Caco-2 (cell line): ENCODE measurements at regions not wholly inside any gene's neighbourhood (a gene's known extent, or its start where the extent isn't known, plus 50 kb on each side); places are given as distances from the start of the nearest gene placed in this dataset.

Experiments used
- BruUV-seq: library from RNA; stranded (reverse); fragments of 400-500 nt; replicated peaks from 2 replicates; lab custom pipeline; 2021; lab: Mats Ljungman, UMichigan
- CTCF ChIA-PET: fragments of 300-600 bp; sonication (Branson Sonifier 250); formaldehyde crosslinking; loops from one replicate; lab custom pipeline; 2022; ENCODE audit warnings: antibody characterized with exemption; lab: Charles Lee
- POLR2A ChIA-PET: fragments of 300-600 bp; sonication (Branson Sonifier 250); formaldehyde crosslinking; loops from one replicate; lab custom pipeline; 2022; ENCODE audit warnings: antibody characterized with exemption; lab: Charles Lee
- DNase-seq, 2 experiments: peaks; one replicate each; pipeline versions ENCODE4 v3.0.0 to v3.0.0-alpha.2; 2020 to 2022
- H3K27me3 ChIP-seq: replicated peaks from 2 replicates; pipeline ENCODE4 v1.6.0; 2011; ENCODE audit warnings: low read length; ENCODE audit not compliant: control insufficient read depth, insufficient read depth
- H3K36me3 ChIP-seq: 2 replicates; pipeline ENCODE4 v1.5.1; 2011; ENCODE audit warnings: low read length; ENCODE audit not compliant: control insufficient read depth, insufficient read depth
- H3K4me1 ChIP-seq: fragments of 250-450 bp; sonication (Bioruptor Pico); 2 replicates; pipeline ENCODE4 v1.5.1; 2020; ENCODE audit warnings: mild to moderate bottlenecking
- H3K4me3 ChIP-seq: 2 replicates; pipeline ENCODE4 v1.5.1; 2011; ENCODE audit warnings: low read depth, mild to moderate bottlenecking, control low read depth, low read length
- H3K9me3 ChIP-seq: fragments of 250-450 bp; sonication (Bioruptor Pico); 2 replicates; pipeline ENCODE4 v1.5.1; 2020; ENCODE audit warnings: mild to moderate bottlenecking, moderate library complexity
- H3K27ac Mint-ChIP-seq: one replicate; pipeline ENCODE4 v1.8.0; 2022; ENCODE audit warnings: mixed read lengths; ENCODE audit not compliant: unreplicated experiment
- H3K27me3 Mint-ChIP-seq: one replicate; pipeline ENCODE4 v1.8.0; 2022; ENCODE audit warnings: mixed read lengths; ENCODE audit not compliant: insufficient read depth, unreplicated experiment
- H3K36me3 Mint-ChIP-seq: one replicate; pipeline ENCODE4 v1.8.0; 2022; ENCODE audit warnings: mild to moderate bottlenecking, mixed read lengths; ENCODE audit not compliant: insufficient read depth, unreplicated experiment
- H3K4me1 Mint-ChIP-seq: one replicate; pipeline ENCODE4 v1.8.0; 2022; ENCODE audit warnings: low read depth, mixed read lengths; ENCODE audit not compliant: unreplicated experiment
- H3K4me3 Mint-ChIP-seq: one replicate; pipeline ENCODE4 v1.8.0; 2022; ENCODE audit warnings: mild to moderate bottlenecking, moderate library complexity, mixed read lengths; ENCODE audit not compliant: unreplicated experiment
- H3K9me3 Mint-ChIP-seq: one replicate; pipeline ENCODE4 v1.8.0; 2022; ENCODE audit warnings: mixed read lengths; ENCODE audit not compliant: unreplicated experiment
- intact Hi-C: fragments of 100-400 bp; cut with micrococcal nuclease; formaldehyde crosslinking; loops from one replicate; pipeline ENCODE4 v1.10.0; 2022; ENCODE audit not compliant: unreplicated experiment
- TF ChIP-seq, protein P1 (sequence below), 2 experiments: fragments of 200-600 bp in 1 of 2; IDR thresholded peaks; 1 replicate in 1 of 2; 2 replicates in 1 of 2; pipeline versions ENCODE4 v1.5.1 to v1.8.0; 2011 to 2022; ENCODE audit warnings: antibody characterized with exemption in 1 of 2, control low read depth in 1 of 2, inconsistent platforms in 1 of 2, low read depth in 1 of 2, low read length in 1 of 2, mild to moderate bottlenecking in 1 of 2, moderate library complexity in 1 of 2; ENCODE audit not compliant: insufficient read depth in 1 of 2, severe bottlenecking in 1 of 2, unreplicated experiment in 1 of 2

DNA sequence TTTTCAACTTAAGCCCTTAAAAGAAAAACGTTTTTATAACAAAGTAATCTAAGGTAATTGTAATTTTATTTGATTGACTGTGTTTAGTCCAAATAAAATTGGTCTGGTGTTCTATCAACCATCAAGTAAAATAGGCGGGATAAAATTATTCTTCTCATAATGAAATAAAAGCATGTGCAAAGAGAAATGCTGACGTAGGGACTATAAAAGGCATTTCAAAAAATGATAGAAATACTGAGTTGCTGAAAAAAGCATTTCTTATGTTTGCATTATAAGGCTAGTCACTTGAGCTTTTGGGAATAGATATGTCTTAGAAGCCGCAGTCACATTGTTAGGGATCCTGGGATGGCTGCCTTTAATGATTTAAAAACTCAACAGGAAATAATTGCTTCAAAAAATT is 608.0 kb upstream of the JAG1 start:
- intact Hi-C loops = no loop called here
- Mint-ChIP-seq H3K36me3 (no peaks in the 10 kb centered on the region), H3K9me3 (peaks cover 10% of the 10 kb centered on the region), H3K27ac (no peak overlapping the region), H3K27me3 (peaks cover 2% of the 10 kb centered on the region), H3K4me3 (no peak overlapping the region), H3K4me1 (no peaks in the 10 kb centered on the region)
- CTCF ChIA-PET = no interaction called here
- no peak for DNase-seq
- no TSS peak for BruUV-seq
- H3K4me3 ChIP-seq = no peak overlapping the region
- H3K36me3 ChIP-seq = no peaks in the 10 kb centered on the region
- H3K9me3 ChIP-seq = no peaks in the 10 kb centered on the region
- H3K27me3 ChIP-seq = no peaks in the 10 kb centered on the region
- POLR2A ChIA-PET = no interaction called here
- TF ChIP-seq, protein P1, sequence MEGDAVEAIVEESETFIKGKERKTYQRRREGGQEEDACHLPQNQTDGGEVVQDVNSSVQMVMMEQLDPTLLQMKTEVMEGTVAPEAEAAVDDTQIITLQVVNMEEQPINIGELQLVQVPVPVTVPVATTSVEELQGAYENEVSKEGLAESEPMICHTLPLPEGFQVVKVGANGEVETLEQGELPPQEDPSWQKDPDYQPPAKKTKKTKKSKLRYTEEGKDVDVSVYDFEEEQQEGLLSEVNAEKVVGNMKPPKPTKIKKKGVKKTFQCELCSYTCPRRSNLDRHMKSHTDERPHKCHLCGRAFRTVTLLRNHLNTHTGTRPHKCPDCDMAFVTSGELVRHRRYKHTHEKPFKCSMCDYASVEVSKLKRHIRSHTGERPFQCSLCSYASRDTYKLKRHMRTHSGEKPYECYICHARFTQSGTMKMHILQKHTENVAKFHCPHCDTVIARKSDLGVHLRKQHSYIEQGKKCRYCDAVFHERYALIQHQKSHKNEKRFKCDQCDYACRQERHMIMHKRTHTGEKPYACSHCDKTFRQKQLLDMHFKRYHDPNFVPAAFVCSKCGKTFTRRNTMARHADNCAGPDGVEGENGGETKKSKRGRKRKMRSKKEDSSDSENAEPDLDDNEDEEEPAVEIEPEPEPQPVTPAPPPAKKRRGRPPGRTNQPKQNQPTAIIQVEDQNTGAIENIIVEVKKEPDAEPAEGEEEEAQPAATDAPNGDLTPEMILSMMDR (IDR thresholded peaks at IDR 0.05; ENCODE audit: insufficient read depth in 1 of 2, low read depth in 1 of 2, low read length in 1 of 2, severe bottlenecking in 1 of 2, unreplicated experiment in 1 of 2) = no peak
- no peaks in the 10 kb centered on the region for H3K4me1 ChIP-seq

DNA sequence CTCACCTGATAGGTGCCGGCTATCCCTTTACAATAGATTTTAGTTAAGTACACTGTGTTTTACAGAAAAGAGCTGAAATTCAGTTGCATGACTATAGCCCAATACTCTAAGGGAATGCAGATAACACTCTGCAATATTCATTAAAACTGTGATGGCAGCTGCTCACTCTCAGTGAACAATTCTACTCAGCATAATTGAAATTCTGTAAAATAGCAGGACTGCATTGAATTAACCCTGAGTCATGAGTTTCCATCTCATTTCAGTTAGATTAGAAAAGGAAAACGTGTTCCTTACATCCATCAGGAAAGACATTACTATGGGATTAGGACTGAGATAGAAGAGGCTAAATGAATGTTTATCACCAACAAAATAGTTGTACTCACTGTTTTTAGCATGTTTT is 613.3 kb upstream of the JAG1 start:
- no peak for DNase-seq
- intact Hi-C loops = no loop called here
- Mint-ChIP-seq H3K4me3 (no peak overlapping the region), H3K9me3 (no peaks in the 10 kb centered on the region), H3K27me3 (peaks cover 2% of the 10 kb centered on the region), H3K36me3 (no peaks in the 10 kb centered on the region), H3K4me1 (no peaks in the 10 kb centered on the region), H3K27ac (no peak overlapping the region)
- no peaks in the 10 kb centered on the region for H3K4me1 ChIP-seq
- H3K27me3 ChIP-seq = no peaks in the 10 kb centered on the region
- ChIA-PET POLR2A (no interaction called here), CTCF (no interaction called here)
- no peaks in the 10 kb centered on the region for H3K36me3 ChIP-seq
- H3K4me3 ChIP-seq = no peak overlapping the region
- H3K9me3 ChIP-seq = no peaks in the 10 kb centered on the region
- no TSS peak for BruUV-seq
- TF ChIP-seq, protein P1 (IDR thresholded peaks at IDR 0.05; ENCODE audit: insufficient read depth in 1 of 2, low read depth in 1 of 2, low read length in 1 of 2, severe bottlenecking in 1 of 2, unreplicated experiment in 1 of 2) = no peak

DNA sequence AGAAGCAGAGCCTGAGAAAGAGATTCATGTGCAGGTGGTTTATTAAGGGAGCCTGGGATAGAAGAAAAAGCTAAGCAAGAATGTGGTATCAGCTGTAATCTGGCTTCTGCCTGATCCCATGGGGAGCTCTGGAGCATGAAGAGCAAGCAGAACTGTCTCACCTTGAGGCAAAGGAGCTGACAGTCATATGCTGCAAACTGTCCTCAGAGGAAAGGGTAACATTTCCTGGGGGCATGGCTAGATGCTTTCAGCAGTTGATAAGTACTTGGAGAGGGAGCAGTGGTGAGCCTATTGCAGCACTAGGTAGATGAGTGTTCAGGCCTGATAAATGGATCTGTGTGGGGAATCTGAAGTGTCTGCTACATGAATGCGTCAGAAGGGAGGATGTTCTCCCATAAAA is 621.5 kb upstream of the BTBD3 start:
- Mint-ChIP-seq H3K36me3 (no peaks in the 10 kb centered on the region), H3K4me1 (no peaks in the 10 kb centered on the region), H3K27me3 (no peaks in the 10 kb centered on the region), H3K4me3 (no peak overlapping the region), H3K9me3 (peaks cover 9% of the 10 kb centered on the region), H3K27ac (no peak overlapping the region)
- no peaks in the 10 kb centered on the region for H3K36me3 ChIP-seq
- no peak for DNase-seq
- no peaks in the 10 kb centered on the region for H3K27me3 ChIP-seq
- no peaks in the 10 kb centered on the region for H3K9me3 ChIP-seq
- TF ChIP-seq, protein P1 (IDR thresholded peaks at IDR 0.05; ENCODE audit: insufficient read depth in 1 of 2, low read depth in 1 of 2, low read length in 1 of 2, severe bottlenecking in 1 of 2, unreplicated experiment in 1 of 2) = no peak
- no TSS peak for BruUV-seq
- intact Hi-C loops = no loop called here
- H3K4me3 ChIP-seq = no peak overlapping the region
- no peaks in the 10 kb centered on the region for H3K4me1 ChIP-seq
- ChIA-PET POLR2A (no interaction called here), CTCF (no interaction called here)
